K562 (cell line): ENCODE measurements at regions not wholly inside any gene's neighbourhood (a gene's known extent, or its start where the extent isn't known, plus 50 kb on each side); places are given as distances from the start of the nearest gene placed in this dataset.

Experiments used
- ATAC-seq: fragments of 200-7000 bp; cut with Tn5 transposase; 3 replicates; pipeline ENCODE4 v1.9.1; 2020; ENCODE audit warnings: moderate library complexity
- BruUV-seq: library from RNA; stranded (reverse); fragments of 400-500 nt; replicated peaks from 2 replicates; lab custom pipeline; 2021; lab: Mats Ljungman, UMichigan
- CTCF ChIA-PET: fragments of 300-600 bp; formaldehyde crosslinking; extraction: SDS; loops from one replicate; lab custom pipeline; 2021; ENCODE audit warnings: low intra/inter-chr PET ratio; lab: Yijun Ruan, JAX
- POLR2A ChIA-PET: fragments of 300-600, 350-650 bp; sonication (Branson Sonifier 250); formaldehyde crosslinking; extraction: SDS; loops from one replicate; lab custom pipeline; 2021; ENCODE audit warnings: antibody characterized with exemption, inconsistent platforms; lab: Yijun Ruan, JAX
- DNase-seq, 4 experiments: peaks; one replicate each; pipeline versions ENCODE4 v3.0.0 to v3.0.0-alpha.2; 2011 to 2018; ENCODE audit warnings: low spot score in 3 of 4, mixed read lengths in 3 of 4; ENCODE audit errors: extremely low read depth in 1 of 4
- FAIRE-seq: peaks from 2 replicates; lab custom pipeline; 2011; peaks lifted over from hg19 to GRCh38; lab: Jason Lieb, UNC
- H2AFZ ChIP-seq: 2 replicates; pipeline ENCODE4 v1.6.0; 2011; ENCODE audit warnings: low read depth, low read length, control low read depth, inconsistent platforms
- H3K27ac ChIP-seq: fragments of 200-600 bp; 3 replicates; pipeline ENCODE4 v1.8.0; 2011; ENCODE audit warnings: low read depth, mild to moderate bottlenecking, control low read depth, inconsistent platforms, low read length, moderate library complexity, mixed read lengths; ENCODE audit errors: extremely low read depth
- H3K27me3 ChIP-seq, 2 experiments: fragments of 300-600 bp in 1 of 2; 2 replicates in 1 of 2; 3 replicates in 1 of 2; pipeline versions ENCODE4 v1.6.0 to v1.8.0; 2011; ENCODE audit warnings: inconsistent platforms in 2 of 2, low read length in 2 of 2, mild to moderate bottlenecking in 1 of 2, mixed read lengths in 1 of 2, moderate library complexity in 1 of 2; ENCODE audit not compliant: control insufficient read depth in 2 of 2, insufficient read depth in 2 of 2
- H3K36me3 ChIP-seq: fragments of 300-600 bp; 3 replicates; pipeline ENCODE4 v1.8.0; 2011; ENCODE audit warnings: mild to moderate bottlenecking, low read length, inconsistent platforms; ENCODE audit not compliant: control insufficient read depth, insufficient read depth
- H3K4me1 ChIP-seq, 2 experiments: fragments of 200-600 bp in 1 of 2; replicated peaks in 1 of 2; 2 replicates in 1 of 2; 3 replicates in 1 of 2; pipeline versions ENCODE4 v1.5.1 to v1.8.0; 2011; ENCODE audit warnings: inconsistent platforms in 2 of 2, low read length in 2 of 2, mild to moderate bottlenecking in 1 of 2, mixed read lengths in 1 of 2, moderate library complexity in 1 of 2; ENCODE audit not compliant: control insufficient read depth in 2 of 2, insufficient read depth in 2 of 2
- H3K4me2 ChIP-seq: 2 replicates; pipeline ENCODE4 v1.6.1; 2011; ENCODE audit warnings: low read length, control low read depth, inconsistent platforms, mixed read lengths; ENCODE audit not compliant: insufficient read depth
- H3K4me3 ChIP-seq: fragments of 200-600 bp; sonication (generic), shearing (Covaris generic); 2 replicates; pipeline ENCODE4 v1.5.1; 2016; ENCODE audit warnings: control low read depth, inconsistent platforms
- H3K79me2 ChIP-seq: fragments of 200-600 bp; 3 replicates; pipeline ENCODE4 v1.8.0; 2011; ENCODE audit warnings: low read length, inconsistent platforms; ENCODE audit not compliant: control insufficient read depth, insufficient read depth
- H3K9ac ChIP-seq, 2 experiments: 2 replicates each; pipeline versions ENCODE4 v1.6.0 to v1.6.1; 2011; ENCODE audit warnings: low read depth in 2 of 2, low read length in 2 of 2, control low read depth in 1 of 2, inconsistent platforms in 1 of 2, mild to moderate bottlenecking in 1 of 2, mixed read lengths in 1 of 2; ENCODE audit not compliant: insufficient read depth in 1 of 2
- H3K9me1 ChIP-seq: one replicate; pipeline ENCODE4 v1.6.0; 2011; ENCODE audit warnings: inconsistent platforms, mild to moderate bottlenecking, low read length, moderate library complexity; ENCODE audit not compliant: control insufficient read depth, insufficient read depth
- H3K9me3 ChIP-seq: replicated peaks from 2 replicates; pipeline ENCODE4 v1.5.1; 2011; ENCODE audit warnings: low read depth, low read length, inconsistent platforms; ENCODE audit not compliant: control insufficient read depth, insufficient read depth
- H4K20me1 ChIP-seq: replicated peaks from 2 replicates; pipeline ENCODE4 v1.6.1; 2011; ENCODE audit warnings: low read length, inconsistent platforms, mixed read lengths; ENCODE audit not compliant: control insufficient read depth, insufficient read depth
- NCOA2 ChIP-seq, 2 experiments: fragments of 450-650 bp; IDR thresholded peaks; 2 replicates each; pipeline ENCODE4 v1.6.1; 2018; ENCODE audit warnings: mild to moderate bottlenecking in 2 of 2, moderate library complexity in 1 of 2; ENCODE audit not compliant: partially characterized antibody in 2 of 2
- RERE ChIP-seq: sonication (generic); formaldehyde crosslinking; IDR thresholded peaks from 2 replicates; pipeline ENCODE4 v1.8.0; 2023; ENCODE audit warnings: missing genetic modification reagents, mild to moderate bottlenecking, borderline replicate concordance
- SREBF2 ChIP-seq: sonication (generic); formaldehyde crosslinking; IDR thresholded peaks from 2 replicates; pipeline ENCODE4 v1.4.0; 2020; ENCODE audit warnings: mild to moderate bottlenecking, missing genetic modification reagents
- ZC3H4 ChIP-seq: sonication (generic); formaldehyde crosslinking; IDR thresholded peaks from 2 replicates; pipeline ENCODE4 v1.9.0; 2021; ENCODE audit warnings: missing genetic modification reagents, borderline replicate concordance
- WGBS: fragments of 100-300 bp; shearing (Covaris generic); methylation state at CpG from one replicate; pipeline ENCODE4 v1.1.6; 2016; ENCODE audit warnings: low coverage, mixed read lengths; ENCODE audit not compliant: insufficient coverage; ENCODE audit errors: missing lambda C conversion rate; 5-methylcytosine and 5-hydroxymethylcytosine counted together
- in situ Hi-C: fragments of 300-500 bp; cut with MboI; formaldehyde crosslinking; loops from 4 replicates; pipeline ENCODE4 v1.15.0; 2018; ENCODE audit warnings: inconsistent platforms, mixed read lengths
- intact Hi-C: fragments of 100-400 bp; cut with micrococcal nuclease; formaldehyde crosslinking; loops from 2 replicates; pipeline ENCODE4 v1.14.2; 2022

GRCh38 chr1:30253361-30253760 is 470.0 kb downstream of the MATN1 start:
- Histone ChIP-seq H3K9me1 (no peaks in the 10 kb centered on the region), H3K27me3 (peaks cover 8 to 55% of the 10 kb centered on the region in 2 experiments), H3K79me2 (no peaks in the 10 kb centered on the region), H3K4me1 (no peaks in the 10 kb centered on the region), H2AFZ (no peak overlapping the region), H4K20me1 (no peaks in the 10 kb centered on the region; the same call in 1 of the 2 replicates), H3K27ac (no peak overlapping the region), H3K4me2 (no peak overlapping the region), H3K4me3 (no peak overlapping the region), H3K36me3 (no peaks in the 10 kb centered on the region), H3K9me3 (no peaks in the 10 kb centered on the region), H3K9ac (no peak overlapping the region)
- TF ChIP-seq ZC3H4 (CRISPR knock-in tag) (no peak), RERE (CRISPR knock-in tag) (no peak), SREBF2 (CRISPR knock-in tag) (no peak), NCOA2 (IDR thresholded peaks at IDR 0.05; ENCODE audit: partially characterized antibody in 2 of 2) (no peak)
- CTCF ChIA-PET, result no interaction called here
- in situ Hi-C loops, result no loop called here
- DNase-seq (no peak), ATAC-seq (no peak), FAIRE-seq (no peak)
- BruUV-seq, result no TSS peak
- intact Hi-C loops, result no loop called here
- POLR2A ChIA-PET, result no interaction called here
- WGBS, result 3% methylated on average over 3 of the region's 3 CpGs
